PC-3 (cell line): ENCODE measurements at regions not wholly inside any gene's neighbourhood (a gene's known extent, or its start where the extent isn't known, plus 50 kb on each side); places are given as distances from the start of the nearest gene placed in this dataset.

Source experiments
- CTCF ChIP-seq: fragments of 300-600 bp; sonication (generic); conservative IDR thresholded peaks from 2 replicates; pipeline ENCODE4 v1.5.1; 2017; ENCODE audit warnings: antibody characterized with exemption, low read depth, mild to moderate bottlenecking, low read length
- EZH2 ChIP-seq: fragments of 300-600 bp; sonication (generic); IDR thresholded peaks from one replicate; pipeline ENCODE4 v1.6.1; 2017; ENCODE audit warnings: antibody characterized with exemption, mild to moderate bottlenecking, low read length; ENCODE audit not compliant: unreplicated experiment
- EZH2phosphoT487 ChIP-seq: fragments of 300-600 bp; sonication (generic); IDR thresholded peaks from 2 replicates; pipeline ENCODE4 v1.6.1; 2018; ENCODE audit warnings: mild to moderate bottlenecking, antibody characterized with exemption, low read length, borderline replicate concordance

- TF ChIP-seq CTCF: no peak
- TF ChIP-seq EZH2phosphoT487: no peak
- TF ChIP-seq EZH2: no peak
Observed at GRCh38 chr16:27721531-27722181, 171.7 kb downstream of the KATNIP start.
